Neural cell (in vitro differentiated cells): ENCODE measurements at regions not wholly inside any gene's neighbourhood (a gene's known extent, or its start where the extent isn't known, plus 50 kb on each side); places are given as distances from the start of the nearest gene placed in this dataset.
"Not testable (repeated sequence)": the region's sequence is repeated elsewhere in the genome, so short reads cannot be mapped to it uniquely, and the experiment has no call there.

Source experiments
- H2AFZ ChIP-seq: fragments of 200-600, 300-800 bp; sonication (generic), shearing (Covaris generic); 2 replicates; pipeline ENCODE4 v1.6.0; 2014; ENCODE audit warnings: low read depth, mild to moderate bottlenecking, antibody characterized with exemption, low read length, moderate library complexity
- H3F3A ChIP-seq: fragments of 200-600 bp; shearing (Covaris generic); 2 replicates; pipeline ENCODE4 v1.6.1; 2016; ENCODE audit warnings: mild to moderate bottlenecking, moderate library complexity, mixed read lengths, antibody characterized with exemption, low read length; ENCODE audit not compliant: insufficient read depth, poor library complexity, severe bottlenecking
- H3K27ac ChIP-seq: fragments of 200-600, 300-800 bp; sonication (generic), shearing (Covaris generic); 2 replicates; pipeline ENCODE4 v1.5.1; 2014; ENCODE audit warnings: mild to moderate bottlenecking, low read length, moderate library complexity
- H3K27me3 ChIP-seq: fragments of 300-800, 200-600 bp; sonication (generic), shearing (Covaris generic); 2 replicates; pipeline ENCODE4 v1.6.0; 2014; ENCODE audit warnings: mild to moderate bottlenecking, low read depth, low read length, moderate library complexity; ENCODE audit not compliant: insufficient read depth
- H3K36me3 ChIP-seq: fragments of 300-800, 200-600 bp; sonication (generic), shearing (Covaris generic); 2 replicates; pipeline ENCODE4 v1.5.1; 2014; ENCODE audit warnings: mild to moderate bottlenecking, antibody characterized with exemption, low read length, moderate library complexity; ENCODE audit not compliant: insufficient read depth
- H3K4me2 ChIP-seq: fragments of 300-800, 200-600 bp; sonication (generic), shearing (Covaris generic); 2 replicates; pipeline ENCODE4 v1.6.0; 2014; ENCODE audit warnings: mild to moderate bottlenecking, low read length
- H3K4me3 ChIP-seq: fragments of 300-800, 200-600 bp; sonication (generic), shearing (Covaris generic); 2 replicates; pipeline ENCODE4 v1.5.1; 2014; ENCODE audit warnings: mild to moderate bottlenecking, low read length, moderate library complexity
- H3K79me2 ChIP-seq: fragments of 200-600 bp; shearing (Covaris generic); replicated peaks from 2 replicates; pipeline ENCODE4 v1.6.0; 2014; ENCODE audit warnings: mild to moderate bottlenecking, low read length, moderate library complexity; ENCODE audit not compliant: insufficient read depth
- H3K9ac ChIP-seq: fragments of 300-800, 200-600 bp; sonication (generic), shearing (Covaris generic); 2 replicates; pipeline ENCODE4 v1.6.1; 2016; ENCODE audit warnings: mild to moderate bottlenecking, low read length, mixed read lengths
- H3K9me2 ChIP-seq: fragments of 200-600 bp; shearing (Covaris generic); 2 replicates; pipeline ENCODE4 v1.6.1; 2016; ENCODE audit warnings: mild to moderate bottlenecking, low read length, mixed read lengths; ENCODE audit not compliant: insufficient read depth
- H3K9me3 ChIP-seq: fragments of 200-600, 300-800 bp; sonication (generic), shearing (Covaris generic); 2 replicates; pipeline ENCODE4 v1.6.1; 2016; ENCODE audit warnings: mild to moderate bottlenecking, mixed run types, low read length, moderate library complexity, mixed read lengths
- H4K20me1 ChIP-seq: fragments of 200-600 bp; shearing (Covaris generic); 2 replicates; pipeline ENCODE4 v1.6.1; 2016; ENCODE audit warnings: mild to moderate bottlenecking, mixed run types; ENCODE audit not compliant: insufficient read depth
- EP300 ChIP-seq: fragments of 450-650 bp; conservative IDR thresholded peaks from 2 replicates; pipeline ENCODE4 v1.6.1; 2014; ENCODE audit warnings: antibody characterized with exemption, mild to moderate bottlenecking, moderate library complexity; ENCODE audit not compliant: poor library complexity, severe bottlenecking
- EZH2 ChIP-seq: fragments of 200-600, 300-800 bp; shearing (Covaris generic), sonication (generic); IDR thresholded peaks from 2 replicates; pipeline ENCODE4 v1.6.1; 2014; ENCODE audit warnings: antibody characterized with exemption, low read length, borderline replicate concordance, mild to moderate bottlenecking; ENCODE audit not compliant: insufficient read depth, poor library complexity, severe bottlenecking
- MXI1 ChIP-seq: fragments of 450-650 bp; conservative IDR thresholded peaks from 2 replicates; pipeline ENCODE4 v1.6.1; 2014; ENCODE audit warnings: antibody characterized with exemption, mild to moderate bottlenecking; ENCODE audit not compliant: poor library complexity, severe bottlenecking
- POLR2AphosphoS5 ChIP-seq: IDR thresholded peaks from 2 replicates; pipeline ENCODE4 v1.6.1; 2012
- RAD21 ChIP-seq: fragments of 450-650 bp; conservative IDR thresholded peaks from 2 replicates; pipeline ENCODE4 v1.6.1; 2014; ENCODE audit warnings: antibody characterized with exemption, mild to moderate bottlenecking, moderate library complexity
- SMC3 ChIP-seq: fragments of 450-650 bp; conservative IDR thresholded peaks from 2 replicates; pipeline ENCODE4 v1.6.1; 2014; ENCODE audit warnings: antibody characterized with exemption, mild to moderate bottlenecking, moderate library complexity; ENCODE audit not compliant: poor library complexity
- TAF1 ChIP-seq: IDR thresholded peaks from 2 replicates; pipeline ENCODE4 v1.6.1; 2012; ENCODE audit warnings: low read depth
- TF ChIP-seq, protein P1 (sequence below): fragments of 450-650 bp; IDR thresholded peaks from 2 replicates; pipeline ENCODE4 v1.5.1; 2014; ENCODE audit warnings: antibody characterized with exemption, mild to moderate bottlenecking, moderate library complexity; ENCODE audit not compliant: poor library complexity, severe bottlenecking
- TF ChIP-seq, protein P2 (sequence below): IDR thresholded peaks from 2 replicates; pipeline ENCODE4 v1.6.1; 2012; ENCODE audit warnings: borderline replicate concordance

DNA sequence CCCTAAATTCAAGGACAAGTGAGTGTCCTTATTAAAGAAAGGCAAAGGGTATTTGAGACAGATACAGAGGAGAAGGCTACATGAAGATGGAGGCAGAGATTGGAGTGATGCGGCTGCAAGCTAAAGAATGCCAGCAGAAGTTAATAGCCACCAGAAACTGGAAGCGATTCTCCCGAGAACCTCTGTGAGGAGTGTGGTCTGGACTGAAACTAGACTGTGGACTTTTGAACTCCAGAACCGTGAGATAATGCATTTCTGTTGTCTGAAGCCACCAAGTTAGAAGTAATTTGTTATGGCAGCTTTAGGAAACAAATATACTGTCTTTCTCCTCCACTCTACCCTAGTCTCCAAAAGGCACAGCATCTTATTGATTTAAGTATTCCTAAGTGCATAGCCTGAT, 80.3 kb upstream of the CREB5 start:
- Histone ChIP-seq H3K27me3 (no peaks in the 10 kb centered on the region), H2AFZ (no peak overlapping the region), H3K4me3 (no peak overlapping the region), H3K27ac (no peak overlapping the region), H3F3A (no peaks in the 10 kb centered on the region), H3K9ac (no peak overlapping the region), H3K79me2 (no peaks in the 10 kb centered on the region), H3K9me3 (no peaks in the 10 kb centered on the region), H4K20me1 (no peaks in the 10 kb centered on the region), H3K36me3 (no peaks in the 10 kb centered on the region), H3K4me2 (no peak overlapping the region), H3K9me2 (no peaks in the 10 kb centered on the region)
- TF ChIP-seq EP300 (no peak), TAF1 (no peak), RAD21 (no peak), MXI1 (no peak), POLR2AphosphoS5 (no peak), SMC3 (no peak)
- TF ChIP-seq, protein P1, sequence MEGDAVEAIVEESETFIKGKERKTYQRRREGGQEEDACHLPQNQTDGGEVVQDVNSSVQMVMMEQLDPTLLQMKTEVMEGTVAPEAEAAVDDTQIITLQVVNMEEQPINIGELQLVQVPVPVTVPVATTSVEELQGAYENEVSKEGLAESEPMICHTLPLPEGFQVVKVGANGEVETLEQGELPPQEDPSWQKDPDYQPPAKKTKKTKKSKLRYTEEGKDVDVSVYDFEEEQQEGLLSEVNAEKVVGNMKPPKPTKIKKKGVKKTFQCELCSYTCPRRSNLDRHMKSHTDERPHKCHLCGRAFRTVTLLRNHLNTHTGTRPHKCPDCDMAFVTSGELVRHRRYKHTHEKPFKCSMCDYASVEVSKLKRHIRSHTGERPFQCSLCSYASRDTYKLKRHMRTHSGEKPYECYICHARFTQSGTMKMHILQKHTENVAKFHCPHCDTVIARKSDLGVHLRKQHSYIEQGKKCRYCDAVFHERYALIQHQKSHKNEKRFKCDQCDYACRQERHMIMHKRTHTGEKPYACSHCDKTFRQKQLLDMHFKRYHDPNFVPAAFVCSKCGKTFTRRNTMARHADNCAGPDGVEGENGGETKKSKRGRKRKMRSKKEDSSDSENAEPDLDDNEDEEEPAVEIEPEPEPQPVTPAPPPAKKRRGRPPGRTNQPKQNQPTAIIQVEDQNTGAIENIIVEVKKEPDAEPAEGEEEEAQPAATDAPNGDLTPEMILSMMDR: no peak
- TF ChIP-seq, protein P2, sequence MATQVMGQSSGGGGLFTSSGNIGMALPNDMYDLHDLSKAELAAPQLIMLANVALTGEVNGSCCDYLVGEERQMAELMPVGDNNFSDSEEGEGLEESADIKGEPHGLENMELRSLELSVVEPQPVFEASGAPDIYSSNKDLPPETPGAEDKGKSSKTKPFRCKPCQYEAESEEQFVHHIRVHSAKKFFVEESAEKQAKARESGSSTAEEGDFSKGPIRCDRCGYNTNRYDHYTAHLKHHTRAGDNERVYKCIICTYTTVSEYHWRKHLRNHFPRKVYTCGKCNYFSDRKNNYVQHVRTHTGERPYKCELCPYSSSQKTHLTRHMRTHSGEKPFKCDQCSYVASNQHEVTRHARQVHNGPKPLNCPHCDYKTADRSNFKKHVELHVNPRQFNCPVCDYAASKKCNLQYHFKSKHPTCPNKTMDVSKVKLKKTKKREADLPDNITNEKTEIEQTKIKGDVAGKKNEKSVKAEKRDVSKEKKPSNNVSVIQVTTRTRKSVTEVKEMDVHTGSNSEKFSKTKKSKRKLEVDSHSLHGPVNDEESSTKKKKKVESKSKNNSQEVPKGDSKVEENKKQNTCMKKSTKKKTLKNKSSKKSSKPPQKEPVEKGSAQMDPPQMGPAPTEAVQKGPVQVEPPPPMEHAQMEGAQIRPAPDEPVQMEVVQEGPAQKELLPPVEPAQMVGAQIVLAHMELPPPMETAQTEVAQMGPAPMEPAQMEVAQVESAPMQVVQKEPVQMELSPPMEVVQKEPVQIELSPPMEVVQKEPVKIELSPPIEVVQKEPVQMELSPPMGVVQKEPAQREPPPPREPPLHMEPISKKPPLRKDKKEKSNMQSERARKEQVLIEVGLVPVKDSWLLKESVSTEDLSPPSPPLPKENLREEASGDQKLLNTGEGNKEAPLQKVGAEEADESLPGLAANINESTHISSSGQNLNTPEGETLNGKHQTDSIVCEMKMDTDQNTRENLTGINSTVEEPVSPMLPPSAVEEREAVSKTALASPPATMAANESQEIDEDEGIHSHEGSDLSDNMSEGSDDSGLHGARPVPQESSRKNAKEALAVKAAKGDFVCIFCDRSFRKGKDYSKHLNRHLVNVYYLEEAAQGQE: no peak

DNA sequence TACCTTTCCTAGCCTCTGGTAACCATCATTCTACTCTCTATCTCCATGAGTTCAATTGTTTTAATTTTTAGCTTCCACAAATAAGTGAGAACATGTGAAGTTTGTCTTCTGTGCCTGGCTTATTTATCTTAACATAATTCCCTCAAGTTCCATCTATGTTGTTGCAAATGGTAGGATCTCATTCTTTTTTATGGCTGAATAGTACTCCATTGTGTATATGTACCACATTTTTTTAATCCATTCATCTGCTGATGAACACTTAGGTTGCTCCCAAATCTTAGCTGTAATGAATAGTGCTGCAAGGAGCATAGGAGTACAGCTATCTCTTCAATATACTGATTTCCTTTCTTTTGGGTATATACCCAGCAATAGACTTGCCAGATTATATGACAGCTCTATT, 78.8 kb upstream of the CREB5 start:
- not testable (repeated sequence) for H3K27me3 ChIP-seq, H3K9me2 ChIP-seq, H2AFZ ChIP-seq, H3K9me3 ChIP-seq, H3K9ac ChIP-seq, H4K20me1 ChIP-seq, H3K4me2 ChIP-seq, H3F3A ChIP-seq, H3K79me2 ChIP-seq, H3K4me3 ChIP-seq, H3K36me3 ChIP-seq, H3K27ac ChIP-seq

DNA sequence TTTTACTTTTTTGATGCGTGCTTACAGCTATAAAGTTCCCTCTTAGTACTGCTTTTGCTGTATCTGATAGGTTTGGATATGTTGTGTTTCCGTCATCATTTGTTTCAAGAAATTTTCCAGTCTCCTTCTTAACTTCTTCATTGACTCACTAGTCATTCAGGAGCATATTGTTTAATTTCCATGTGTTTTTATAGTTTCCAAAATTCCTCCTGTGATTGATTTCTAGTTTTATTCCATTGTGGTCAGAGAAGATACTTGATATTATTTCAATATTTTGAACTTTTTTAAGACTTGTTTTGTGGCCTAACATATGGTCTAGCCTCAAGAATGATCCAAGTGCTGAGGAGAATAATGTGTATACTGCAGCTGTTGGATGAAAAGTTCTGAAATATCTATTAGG, 75.5 kb upstream of the CREB5 start:
- Histone ChIP-seq H3K79me2 (no peaks in the 10 kb centered on the region), H3F3A (no peaks in the 10 kb centered on the region), H3K4me2 (no peak overlapping the region), H3K9ac (no peak overlapping the region), H3K27me3 (no peaks in the 10 kb centered on the region), H3K9me2 (no peaks in the 10 kb centered on the region), H4K20me1 (no peaks in the 10 kb centered on the region), H3K36me3 (no peaks in the 10 kb centered on the region), H3K4me3 (no peak overlapping the region), H3K9me3 (no peaks in the 10 kb centered on the region), H3K27ac (no peak overlapping the region), H2AFZ (no peak overlapping the region)
- TF ChIP-seq, protein P2: no peak
- TF ChIP-seq SMC3 (no peak), EZH2 (no peak), POLR2AphosphoS5 (no peak), RAD21 (no peak), MXI1 (no peak), TAF1 (no peak), EP300 (no peak)
- TF ChIP-seq, protein P1: no peak
